NCI-H460 (cell line): ENCODE measurements at regions not wholly inside any gene's neighbourhood (a gene's known extent, or its start where the extent isn't known, plus 50 kb on each side); places are given as distances from the start of the nearest gene placed in this dataset.

Experiments used
- DNase-seq: peaks from one replicate; pipeline ENCODE4 v3.0.0-alpha.2; 2016; ENCODE audit warnings: low read depth; ENCODE audit errors: extremely low read depth

DNA sequence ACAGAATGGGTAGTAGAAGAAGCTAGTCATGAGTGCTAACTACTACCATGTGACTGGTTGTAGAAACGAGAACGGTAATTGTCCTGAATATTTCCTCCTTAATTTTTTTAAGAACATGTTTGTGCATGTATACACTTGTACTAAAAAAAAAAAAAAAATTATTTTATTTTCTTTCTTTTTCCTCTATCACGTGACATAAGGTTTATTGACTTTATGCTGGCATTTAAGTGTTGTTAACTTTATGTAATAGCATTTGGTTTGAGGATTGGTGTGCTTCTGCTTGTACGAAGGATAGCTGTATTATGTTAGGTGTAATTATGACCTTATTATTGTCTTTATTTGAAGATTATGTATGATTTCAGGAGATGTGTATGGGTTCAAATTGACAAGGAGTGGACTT, 349.1 kb upstream of the PTPRD start:
- DNase-seq = no peak

DNA sequence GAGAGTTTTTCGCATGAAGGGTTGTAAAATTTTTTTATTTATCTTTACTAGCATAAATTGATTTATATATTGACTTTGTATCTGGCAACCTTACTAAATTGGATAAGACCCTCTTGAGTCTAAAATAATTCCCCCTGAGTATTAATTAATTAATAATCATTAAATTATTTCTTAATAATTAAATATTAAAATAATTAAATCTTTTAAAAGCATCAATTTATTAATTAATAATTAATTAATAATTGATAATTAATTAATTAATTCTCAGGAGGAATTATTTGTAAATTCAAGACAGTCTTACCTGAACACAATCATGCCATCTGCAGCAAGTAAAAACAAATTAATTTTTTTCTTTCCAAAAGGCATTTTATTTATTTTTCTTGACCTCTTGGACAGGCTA, 370.4 kb upstream of the PTPRD start:
- DNase-seq = no peak

DNA sequence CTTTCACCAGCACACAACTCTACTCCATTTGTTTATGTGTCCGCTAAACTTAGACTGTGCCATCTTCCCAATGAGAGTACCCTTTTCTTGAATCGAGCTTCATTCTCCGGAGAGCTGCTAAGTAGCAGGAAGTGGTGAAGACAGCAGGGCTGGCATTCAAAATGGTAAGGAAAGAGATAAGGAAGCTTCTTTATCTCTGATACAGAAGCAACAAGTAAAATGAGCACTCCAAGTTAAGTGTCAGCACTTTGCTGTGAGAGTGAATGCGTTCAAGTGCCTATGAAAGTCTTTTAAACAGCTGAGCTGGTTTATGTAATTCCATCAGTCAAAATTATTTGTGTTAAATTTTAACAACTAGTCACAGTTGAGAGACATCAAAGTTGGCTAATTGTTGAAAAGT, 386.8 kb upstream of the PTPRD start:
- no peak for DNase-seq

DNA sequence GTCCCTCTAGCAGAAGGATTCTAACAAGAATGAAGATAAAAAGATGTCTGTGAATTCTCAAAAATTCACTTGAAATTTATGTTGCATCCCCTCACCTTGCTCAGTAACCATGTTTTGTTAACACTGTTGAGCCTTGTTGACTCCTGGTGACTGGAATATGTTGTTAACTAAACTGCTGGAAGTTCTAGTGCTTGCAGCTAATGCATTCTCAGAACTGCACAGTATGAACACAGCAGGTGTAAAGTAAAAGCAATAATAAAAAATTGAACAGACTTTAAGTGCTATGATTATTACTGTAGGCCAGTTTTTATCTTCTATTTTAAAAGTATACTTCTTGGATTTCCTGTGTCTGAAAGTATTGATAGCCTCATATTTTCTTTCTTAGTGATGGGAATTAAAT, 388.7 kb upstream of the PTPRD start:
- no peak for DNase-seq

DNA sequence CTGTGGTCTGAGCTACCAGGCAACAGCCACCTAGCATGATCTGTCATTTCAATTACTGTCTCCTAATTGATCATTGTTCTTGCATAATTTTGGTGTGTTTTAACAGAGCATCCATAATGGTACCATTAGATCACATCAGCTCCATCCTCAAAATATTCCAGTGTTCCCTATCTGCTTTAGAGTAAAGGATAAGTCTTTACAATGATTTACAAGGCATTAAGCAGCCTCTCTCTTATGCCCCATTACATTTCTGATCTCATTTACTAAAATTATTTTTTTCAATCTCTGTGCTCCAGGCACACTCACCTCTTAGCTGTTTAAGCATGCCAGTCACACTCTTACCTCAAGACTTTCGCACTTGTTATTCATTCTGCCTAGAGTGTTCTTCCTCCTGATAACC, 389.9 kb upstream of the PTPRD start:
- DNase-seq = no peak

DNA sequence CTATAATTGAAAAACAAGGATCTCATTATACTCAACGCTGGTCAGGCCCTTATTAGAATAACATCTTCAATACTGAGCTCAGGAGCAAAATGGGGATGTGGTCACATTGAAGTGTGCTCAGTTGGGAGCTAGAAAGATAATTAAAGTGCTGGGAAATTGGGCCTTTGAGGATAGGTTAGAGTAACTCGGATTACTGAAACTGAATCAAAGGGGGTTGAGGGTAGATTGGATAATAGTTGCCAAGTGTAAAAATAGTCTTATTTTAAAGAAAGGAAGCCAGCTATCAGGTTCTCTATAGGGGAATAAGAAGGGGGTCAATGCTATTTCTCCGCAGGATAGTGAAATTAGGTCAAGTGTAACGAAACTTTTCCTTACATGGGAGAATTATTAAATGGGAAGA, 391.0 kb upstream of the PTPRD start:
- no peak for DNase-seq

DNA sequence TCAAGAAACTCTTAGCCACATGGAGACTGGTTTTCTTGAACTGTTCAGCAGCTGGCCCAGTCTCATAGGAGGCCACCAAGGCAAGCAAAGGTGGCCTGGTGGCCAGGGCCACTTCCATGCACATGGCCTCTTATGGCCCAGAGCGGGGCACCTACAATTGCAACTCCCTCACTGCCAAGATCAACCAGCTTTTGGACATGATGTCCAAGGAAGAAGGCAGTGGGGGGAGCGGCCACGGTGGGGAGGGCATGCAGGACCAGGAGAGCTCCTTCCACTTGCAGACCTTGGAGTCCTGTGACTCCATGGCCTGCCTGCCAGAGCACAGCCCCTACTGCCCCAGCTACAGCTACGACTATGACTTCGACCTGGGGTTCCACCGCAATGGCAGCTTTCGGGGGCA, 398.9 kb upstream of the PTPRD start:
- no peak for DNase-seq

DNA sequence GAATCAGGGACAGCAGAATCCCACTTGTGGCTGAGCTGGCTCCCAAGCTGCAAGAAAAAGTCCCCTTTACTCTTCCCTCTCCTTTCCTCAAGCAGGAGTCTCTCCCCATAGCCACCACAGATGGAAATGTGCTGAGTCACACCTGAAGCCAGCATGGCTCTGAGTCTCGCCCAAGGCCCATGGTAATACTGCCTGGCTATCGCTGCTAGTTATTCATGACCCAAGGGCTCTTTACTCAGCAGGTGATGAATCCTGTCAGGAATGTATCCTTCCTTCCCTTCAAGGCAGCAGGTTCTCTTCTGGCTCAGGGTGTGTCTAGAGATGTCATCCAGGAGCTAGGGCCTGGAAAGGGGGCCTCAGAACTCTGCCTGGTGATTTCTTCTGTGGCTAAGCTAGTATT, 403.3 kb upstream of the PTPRD start:
- no peak for DNase-seq

DNA sequence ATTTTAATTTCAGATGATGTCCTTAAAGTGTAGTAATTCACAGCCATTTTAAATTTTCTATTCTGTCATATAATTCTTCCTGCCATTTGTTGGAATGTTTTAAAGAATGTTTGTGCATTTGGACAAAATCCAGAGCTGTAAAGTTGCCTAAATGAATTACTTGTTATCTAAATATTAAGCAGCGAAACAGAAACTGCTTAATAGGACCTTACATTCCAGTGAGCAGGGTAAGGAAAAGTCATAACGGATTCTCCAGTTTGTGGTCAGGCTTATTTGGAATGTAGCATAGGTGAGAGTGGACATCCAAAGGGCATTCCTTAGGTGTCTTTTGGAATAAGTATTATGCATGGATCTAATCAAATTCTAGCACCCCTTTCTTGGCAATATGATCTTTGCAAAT, 410.4 kb upstream of the PTPRD start:
- no peak for DNase-seq

DNA sequence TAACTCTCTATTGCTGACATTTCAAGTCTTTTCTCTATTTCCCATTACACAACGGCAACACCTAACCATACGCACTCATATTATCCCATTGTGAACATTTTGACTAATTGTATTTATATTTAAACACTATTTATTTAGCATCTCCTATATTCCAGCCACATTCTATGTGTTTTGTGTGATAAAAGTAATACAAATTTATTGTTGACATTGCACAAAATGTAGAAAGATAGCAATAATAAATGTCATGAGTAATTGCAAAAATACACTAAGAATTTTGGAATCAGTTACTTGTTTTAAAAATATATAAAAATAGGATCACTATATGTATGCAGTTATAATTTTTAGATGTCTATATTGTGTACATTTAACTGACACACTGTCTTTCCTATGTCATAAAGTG, 413.0 kb upstream of the PTPRD start:
- DNase-seq = no peak

DNA sequence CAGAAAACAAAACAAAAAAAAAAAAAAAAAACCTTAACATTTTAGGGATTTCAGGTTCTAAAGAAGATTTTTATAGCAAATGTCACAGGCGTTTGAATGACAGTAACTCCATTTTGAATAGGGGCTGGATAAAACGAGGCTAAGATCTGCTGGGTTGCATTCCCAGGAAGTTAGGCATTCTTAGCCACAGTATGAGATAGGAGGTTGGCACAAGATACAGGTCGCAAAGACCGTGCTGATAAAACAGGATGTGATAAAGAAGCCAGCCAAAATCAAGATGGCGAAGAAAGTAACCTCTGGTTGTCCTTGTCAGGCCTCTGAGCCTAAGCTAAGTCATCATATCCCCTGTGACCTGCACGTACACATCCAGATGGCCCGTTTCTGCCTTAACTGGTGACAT, 425.6 kb upstream of the PTPRD start:
- DNase-seq = no peak

DNA sequence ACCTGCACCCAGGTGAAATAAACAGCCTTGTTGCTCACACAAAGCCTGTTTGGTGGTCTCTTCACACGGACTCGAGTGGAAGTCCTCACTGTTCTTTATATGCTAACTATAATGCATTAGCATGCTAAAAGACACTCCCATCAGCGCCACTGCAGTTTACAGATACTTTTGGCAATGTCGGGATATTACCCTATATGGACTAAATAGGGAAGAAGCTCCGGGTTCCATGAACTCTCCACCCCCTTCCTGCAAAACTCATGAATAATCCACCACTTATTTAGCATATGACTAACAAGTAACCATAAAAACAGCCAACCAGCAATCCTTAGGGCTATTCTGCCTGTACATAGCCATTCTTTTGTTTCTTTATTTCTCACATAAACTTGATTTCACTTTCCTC, 426.2 kb upstream of the PTPRD start:
- DNase-seq = no peak

DNA sequence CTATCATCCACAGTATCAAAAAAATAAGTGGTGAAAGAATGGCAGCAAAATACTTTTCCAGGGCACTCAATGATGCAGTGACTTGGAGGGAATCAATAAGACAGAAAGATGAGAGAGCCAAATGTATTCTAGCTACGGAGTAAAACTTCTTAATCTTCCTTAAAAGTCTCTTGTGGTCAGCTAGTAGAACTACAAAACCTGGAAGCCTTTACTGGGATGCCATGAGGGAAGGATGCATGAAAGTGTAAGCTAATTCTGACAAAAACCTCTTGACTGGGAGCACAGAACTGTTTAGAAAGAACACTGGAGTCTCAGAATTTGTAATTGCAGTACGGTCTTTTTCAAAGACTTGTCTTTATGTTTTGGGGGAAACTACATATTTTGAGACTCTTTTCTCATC, 432.8 kb upstream of the PTPRD start:
- no peak for DNase-seq

DNA sequence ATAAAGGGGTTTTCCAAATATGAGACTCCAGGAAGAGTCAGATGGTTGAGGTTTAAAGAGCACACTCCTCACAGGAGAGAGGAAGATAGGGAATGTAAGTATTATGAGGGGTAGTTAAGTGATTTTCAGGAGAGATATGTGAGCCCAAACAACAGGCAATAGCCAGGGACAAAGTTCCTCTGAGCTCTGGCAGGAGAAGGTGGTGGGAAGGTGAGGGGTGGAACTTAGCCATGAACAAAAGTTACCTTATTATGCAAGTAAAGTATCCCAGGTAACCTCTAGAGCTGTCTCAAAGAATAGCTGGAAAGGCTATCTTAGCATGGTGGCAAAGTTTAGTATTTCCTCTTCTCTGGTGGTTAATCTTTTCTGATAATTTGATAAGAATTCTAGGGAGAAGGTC, 450.5 kb upstream of the PTPRD start:
- no peak for DNase-seq

DNA sequence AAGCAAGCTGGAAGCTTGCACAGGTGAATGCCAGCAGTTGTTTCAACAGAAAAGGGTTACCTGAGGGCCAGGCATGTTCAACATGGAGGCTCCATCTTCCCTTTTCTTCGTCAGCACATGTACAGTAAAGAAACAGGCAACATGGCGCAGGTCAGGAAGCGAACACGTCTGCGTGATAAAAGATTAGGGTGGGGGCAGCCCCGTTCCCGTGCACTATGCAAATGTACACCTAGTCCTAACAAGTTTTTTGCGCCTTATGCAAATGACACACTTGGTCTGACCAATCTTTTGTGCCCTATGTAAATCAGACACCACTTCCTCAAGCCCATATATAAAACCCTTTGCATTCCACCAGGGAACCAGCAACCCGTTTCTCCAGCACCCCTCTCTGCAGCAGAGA, 452.1 kb upstream of the PTPRD start:
- no peak for DNase-seq

DNA sequence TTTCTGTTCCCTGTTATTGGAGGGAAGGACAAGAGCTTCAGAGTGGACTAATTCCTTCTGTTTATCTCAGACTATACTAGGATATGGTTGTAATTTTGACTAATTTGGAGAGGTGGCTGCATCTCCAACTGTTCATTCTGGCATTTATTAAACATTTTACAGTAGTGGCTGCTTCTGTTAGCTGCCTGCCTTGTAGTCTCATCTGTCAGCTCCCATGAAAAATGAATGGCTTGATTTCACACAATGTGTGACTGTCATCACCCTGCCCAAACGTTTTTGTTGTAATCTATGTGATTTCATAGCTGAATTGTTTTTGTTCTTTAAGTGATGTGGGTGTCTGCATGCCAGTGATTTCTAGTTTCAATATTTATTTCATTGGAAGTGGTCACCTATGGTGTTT, 459.4 kb upstream of the PTPRD start:
- no peak for DNase-seq

DNA sequence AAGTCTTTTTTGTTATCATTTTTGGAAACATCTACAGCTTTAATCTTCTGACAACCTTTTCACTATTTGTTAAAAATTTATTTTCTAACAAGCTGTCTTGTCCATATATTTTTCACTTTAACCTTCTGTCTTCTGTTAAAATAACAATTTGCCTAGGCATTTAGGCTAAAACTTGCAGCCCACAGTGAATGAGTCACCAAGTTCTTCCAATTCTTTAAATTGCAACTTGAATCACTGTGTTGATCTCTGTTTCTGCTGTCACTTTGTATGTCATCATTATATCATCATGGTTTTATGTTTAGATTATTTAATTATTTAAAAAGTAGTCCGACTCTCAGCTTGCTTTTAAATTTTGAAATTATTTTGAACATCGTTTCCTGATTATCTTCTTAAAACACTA, 473.8 kb upstream of the PTPRD start:
- no peak for DNase-seq

DNA sequence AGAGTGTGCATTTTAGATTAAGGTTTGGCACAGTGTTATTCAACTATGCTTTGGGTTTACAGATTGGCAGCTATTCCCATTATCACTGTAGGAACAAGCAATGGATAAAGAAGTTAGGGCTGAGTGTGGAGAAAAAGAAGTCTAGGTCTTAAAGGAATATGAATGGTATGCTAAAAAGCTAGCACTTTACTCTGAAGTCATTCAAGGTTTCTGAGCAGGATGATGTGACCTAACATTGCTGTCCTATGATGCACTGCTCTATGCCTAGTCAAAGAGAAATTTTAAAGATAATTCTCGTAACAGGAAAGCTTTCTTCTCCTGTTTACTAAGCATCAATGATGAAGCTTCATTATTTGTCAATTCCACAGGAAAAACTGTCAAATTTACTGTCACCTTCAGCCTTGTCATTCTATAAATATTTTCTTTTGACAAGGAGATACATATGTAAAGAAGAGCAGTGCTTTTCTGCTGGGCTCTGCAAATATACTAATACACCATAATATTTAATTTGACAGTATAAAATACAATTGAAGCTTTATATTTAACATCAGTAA, 476.1 kb upstream of the PTPRD start:
- no peak for DNase-seq

DNA sequence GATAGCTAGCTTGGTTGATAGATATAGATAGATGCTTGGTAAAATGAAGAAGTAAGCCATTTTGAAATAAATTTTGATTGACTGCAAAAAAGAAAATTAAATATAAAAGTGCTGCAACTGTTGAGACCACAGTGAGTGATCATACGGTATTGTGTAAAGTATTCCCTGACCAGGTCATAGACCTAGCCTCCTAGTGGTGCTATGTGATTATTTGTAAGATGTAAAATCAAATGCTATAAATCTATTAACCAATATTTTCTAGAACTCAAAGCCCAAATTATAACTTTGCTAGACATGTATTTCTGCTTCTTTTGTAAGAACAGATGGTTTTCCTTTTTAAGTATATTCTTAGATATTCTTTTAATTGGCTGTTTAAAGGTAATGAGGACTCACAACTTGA, 480.2 kb upstream of the PTPRD start:
- DNase-seq = no peak

DNA sequence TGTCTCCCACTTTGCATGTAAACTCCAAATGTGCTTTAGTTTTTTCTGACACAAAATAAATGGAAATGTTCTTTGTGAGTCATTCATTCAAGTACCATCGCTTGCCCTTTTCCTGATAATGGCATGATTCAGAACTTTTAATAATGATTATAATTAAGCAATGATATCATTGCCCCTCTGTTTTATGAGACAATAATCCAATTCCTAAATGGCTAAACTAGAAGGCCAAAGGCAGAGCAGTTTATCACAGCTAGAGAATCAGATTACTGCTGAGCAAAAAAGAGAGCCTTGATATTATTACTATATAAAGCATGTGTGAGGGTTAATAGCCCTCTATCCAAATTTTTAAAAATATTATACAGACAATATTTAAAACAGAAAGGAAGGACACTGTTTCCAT, 484.2 kb upstream of the PTPRD start:
- DNase-seq = no peak

DNA sequence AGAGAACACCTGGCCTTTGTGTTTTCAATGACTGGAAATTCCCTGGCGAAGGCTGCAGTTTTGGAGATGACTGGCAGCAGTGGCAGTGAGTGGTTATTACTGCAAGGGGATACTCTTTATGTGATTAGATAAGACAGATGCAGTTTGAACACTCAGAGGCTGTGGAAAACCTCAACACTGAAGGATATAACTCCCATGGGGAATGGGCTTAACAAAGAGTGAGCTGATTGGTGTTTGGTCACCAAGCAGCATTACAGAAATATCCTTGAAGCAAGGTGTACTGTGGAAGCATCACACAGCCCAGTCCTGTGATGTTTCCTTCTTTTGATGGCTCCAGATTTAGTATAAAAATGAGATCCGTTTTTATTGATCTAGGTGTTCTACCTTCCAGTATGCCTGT, 490.7 kb upstream of the PTPRD start:
- DNase-seq = no peak

DNA sequence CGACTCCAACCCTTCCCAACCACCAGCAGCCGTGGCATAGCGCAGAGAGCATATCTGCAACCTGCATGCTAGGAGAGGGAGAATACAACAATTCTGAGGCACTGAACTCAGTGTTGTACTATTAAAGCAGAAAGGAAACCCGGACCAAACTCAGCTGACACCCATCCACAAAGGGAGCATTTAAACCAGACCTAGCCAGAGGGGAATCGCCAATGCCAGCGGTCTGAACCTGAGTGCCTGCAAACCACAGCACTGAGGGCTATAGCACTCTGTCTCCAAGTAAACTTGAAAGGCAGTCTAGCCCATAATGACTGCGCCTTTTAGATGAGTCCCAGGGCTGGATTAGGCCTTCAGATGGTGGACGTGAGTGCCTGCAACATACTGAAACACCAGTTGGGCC, 494.4 kb upstream of the PTPRD start:
- no peak for DNase-seq

DNA sequence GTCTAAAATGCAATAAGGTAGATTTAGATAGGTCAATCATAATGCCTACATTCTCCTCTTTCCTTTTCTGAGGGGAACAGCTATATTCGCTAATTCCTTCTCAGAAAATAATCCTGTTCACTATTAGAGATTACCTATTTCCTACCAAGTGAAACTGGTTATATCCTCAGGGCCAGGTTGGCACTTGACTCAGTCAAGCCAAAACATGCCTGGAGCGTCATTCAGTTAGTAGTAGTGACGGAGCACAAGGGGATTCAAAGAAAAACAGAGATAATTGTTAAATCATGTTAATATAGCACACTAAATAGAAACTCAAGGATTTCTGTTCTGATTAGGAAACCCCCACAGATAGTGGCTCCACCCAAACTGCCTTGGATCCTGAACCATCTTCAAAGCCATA, 515.4 kb upstream of the PTPRD start:
- no peak for DNase-seq

DNA sequence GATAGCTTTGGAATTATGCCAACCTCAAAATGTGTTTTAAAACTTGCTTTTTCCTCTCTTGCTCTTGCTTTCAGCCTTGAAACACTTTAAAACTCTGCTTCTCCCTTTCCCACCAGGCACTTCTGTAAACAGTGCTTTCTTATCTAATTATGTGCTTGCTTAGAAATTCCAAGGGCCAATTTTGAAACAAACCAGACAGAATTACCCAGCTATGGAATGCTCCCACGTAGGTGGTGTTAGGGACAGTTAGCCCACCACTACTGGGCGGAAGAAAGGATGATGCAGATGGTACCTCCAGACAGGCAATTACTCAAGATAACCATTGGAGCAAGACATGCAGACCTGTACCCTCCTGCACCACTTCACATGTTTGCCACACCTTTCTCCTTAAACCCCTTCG, 523.0 kb upstream of the PTPRD start:
- DNase-seq = no peak
